ENCODE measurements at regions not wholly inside any gene's neighbourhood (a gene's known extent, or its start where the extent isn't known, plus 50 kb on each side); places are given as distances from the start of the nearest gene placed in this dataset.

- peaks cover 0 to 7% (median 0%) of the 10 kb centered on the region in 3 donors for H3K27me3 ChIP-seq
- intact Hi-C loops (cut with DNase I; ENCODE audit: low total_unique reads): loop anchor here (2.0 to 10.0 kb wide), 2 partner anchors 214 to 370 kb away; no protein-coding TSS in a partner anchor
- H3K27ac ChIP-seq: no peak overlapping the region
- ATAC-seq: no peak
- H3K4me1 ChIP-seq: no peaks in the 10 kb centered on the region
- DNase-seq: no peak
- H3K36me3 ChIP-seq: no peaks in the 10 kb centered on the region
- TF ChIP-seq CTCF (IDR thresholded peaks at IDR 0.05 in 4 of 5, conservative IDR thresholded peaks at IDR 0.05 in 1 of 5): no peak
- TF ChIP-seq POLR2A (IDR thresholded peaks at IDR 0.05): no peak
- no peak overlapping the region for H3K4me3 ChIP-seq
- H3K9me3 ChIP-seq: no peaks in the 10 kb centered on the region
- in situ Hi-C loops (cut with MboI; ENCODE audit: low sequenced_read_pairs in 4 of 4): loop anchor here in 3 of 4 donors (25.0 kb wide), 3 partner anchors 213 to 513 kb away; partner anchors contain the start of genes CEP43 (in 3 of the 3) and UNC93A (in 1 of the 3)
Measured at GRCh38 chr6:166774770-166775169, 147.7 kb upstream of the RPS6KA2 start.

GRCh38 chr6:166774292-166774691 is 147.2 kb upstream of the RPS6KA2 start:
- in situ Hi-C loops (cut with MboI; ENCODE audit: low sequenced_read_pairs in 4 of 4): no loop called here
- DNase-seq (no peak), ATAC-seq (no peak)
- Histone ChIP-seq H3K4me3 (no peak overlapping the region), H3K36me3 (no peaks in the 10 kb centered on the region), H3K9me3 (no peaks in the 10 kb centered on the region), H3K4me1 (no peaks in the 10 kb centered on the region), H3K27ac (no peak overlapping the region), H3K27me3 (peaks cover 0 to 7% (median 0%) of the 10 kb centered on the region in 3 donors)
- TF ChIP-seq CTCF (IDR thresholded peaks at IDR 0.05 in 4 of 5, conservative IDR thresholded peaks at IDR 0.05 in 1 of 5) (no peak), POLR2A (IDR thresholded peaks at IDR 0.05) (no peak)
- intact Hi-C loops (cut with DNase I; ENCODE audit: low total_unique reads): loop anchor here (2.0 to 10.0 kb wide), 2 partner anchors 215 to 371 kb away; no protein-coding TSS in a partner anchor

GRCh38 chr6:166772518-166772917 is 145.5 kb upstream of the RPS6KA2 start:
- intact Hi-C loops (cut with DNase I; ENCODE audit: low total_unique reads) (loop anchor here (10.0 kb wide), 1 partner anchor 372 kb away; no protein-coding TSS in a partner anchor), in situ Hi-C loops (cut with MboI; ENCODE audit: low sequenced_read_pairs in 4 of 4) (no loop called here)
- no peak for ATAC-seq

GRCh38 chr6:166771701-166772100 is 144.7 kb upstream of the RPS6KA2 start:
- H3K4me1 ChIP-seq: no peaks in the 10 kb centered on the region
- no peak for TF ChIP-seq POLR2A (IDR thresholded peaks at IDR 0.05)
- in situ Hi-C loops (cut with MboI; ENCODE audit: low sequenced_read_pairs in 4 of 4): no loop called here
- no peak overlapping the region for H3K27ac ChIP-seq
- no peak for ATAC-seq
- DNase-seq: no peak
- intact Hi-C loops (cut with DNase I; ENCODE audit: low total_unique reads): loop anchor here (10.0 kb wide), 1 partner anchor 373 kb away; no protein-coding TSS in a partner anchor
- H3K4me3 ChIP-seq: no peak overlapping the region
- H3K36me3 ChIP-seq: no peaks in the 10 kb centered on the region
- peaks cover 0 to 7% (median 0%) of the 10 kb centered on the region in 3 donors for H3K27me3 ChIP-seq
- no peaks in the 10 kb centered on the region for H3K9me3 ChIP-seq

More at GRCh38 chr6:166772518-166772917, 145.5 kb upstream of the RPS6KA2 start:
- no peaks in the 10 kb centered on the region for H3K9me3 ChIP-seq
- no peak overlapping the region for H3K27ac ChIP-seq
- H3K4me3 ChIP-seq: no peak overlapping the region
- no peaks in the 10 kb centered on the region for H3K36me3 ChIP-seq
- DNase-seq: no peak
- TF ChIP-seq CTCF (IDR thresholded peaks at IDR 0.05 in 4 of 5, conservative IDR thresholded peaks at IDR 0.05 in 1 of 5) (no peak), POLR2A (IDR thresholded peaks at IDR 0.05) (no peak)
- H3K4me1 ChIP-seq: no peaks in the 10 kb centered on the region
- H3K27me3 ChIP-seq: peaks cover 0 to 7% (median 0%) of the 10 kb centered on the region in 3 donors

- ATAC-seq (no peak), DNase-seq (no peak)
- H3K36me3 ChIP-seq: no peaks in the 10 kb centered on the region
- intact Hi-C loops (cut with DNase I; ENCODE audit: low total_unique reads) (loop anchor here (10.0 kb wide), 1 partner anchor 374 kb away; no protein-coding TSS in a partner anchor), in situ Hi-C loops (cut with MboI; ENCODE audit: low sequenced_read_pairs in 4 of 4) (no loop called here)
- H3K9me3 ChIP-seq: no peaks in the 10 kb centered on the region
- no peak for TF ChIP-seq POLR2A (IDR thresholded peaks at IDR 0.05)
- TF ChIP-seq CTCF (IDR thresholded peaks at IDR 0.05 in 4 of 5, conservative IDR thresholded peaks at IDR 0.05 in 1 of 5): no peak
- no peaks in the 10 kb centered on the region for H3K4me1 ChIP-seq
- H3K27ac ChIP-seq: no peak overlapping the region
- peaks cover 0 to 7% (median 0%) of the 10 kb centered on the region in 3 donors for H3K27me3 ChIP-seq
- H3K4me3 ChIP-seq: no peak overlapping the region
Measured at GRCh38 chr6:166770216-166771116, 143.4 kb upstream of the RPS6KA2 start.
